ENCODE measurements at regions not wholly inside any gene's neighbourhood (a gene's known extent, or its start where the extent isn't known, plus 50 kb on each side); places are given as distances from the start of the nearest gene placed in this dataset.

GRCh38 chr5:97658116-97658900 is 475.3 kb upstream of the RIOK2 start:
- no peak overlapping the region for H2AFZ ChIP-seq (ENCODE audit: low read depth)
- H3K36me3 ChIP-seq (ENCODE audit: insufficient read depth), result no peaks in the 10 kb centered on the region
- H3K4me3 ChIP-seq (IDR thresholded peaks at IDR 0.05; ENCODE audit: insufficient read depth, low read depth, low read length), result no peak overlapping the region
- no peak for TF ChIP-seq CTCF (conservative IDR thresholded peaks at IDR 0.05; ENCODE audit: low read depth, low read length)
- H3K9ac ChIP-seq, result no peak overlapping the region
- no peaks in the 10 kb centered on the region for H3K79me2 ChIP-seq (ENCODE audit: insufficient read depth, low read depth)
- no peaks in the 10 kb centered on the region for H4K20me1 ChIP-seq (ENCODE audit: insufficient read depth)
- no peaks in the 10 kb centered on the region for H3K4me1 ChIP-seq (ENCODE audit: low read depth, poor library complexity, severe bottlenecking)
- H3K4me2 ChIP-seq, result no peak overlapping the region
- no peaks in the 10 kb centered on the region for H3K27me3 ChIP-seq (ENCODE audit: insufficient read depth, low read depth)
- no peak overlapping the region for H3K27ac ChIP-seq

- Histone ChIP-seq H2AFZ (ENCODE audit: low read depth) (no peak overlapping the region), H3K27me3 (ENCODE audit: insufficient read depth, low read depth) (no peaks in the 10 kb centered on the region), H4K20me1 (ENCODE audit: insufficient read depth) (no peaks in the 10 kb centered on the region), H3K4me1 (ENCODE audit: low read depth, poor library complexity, severe bottlenecking) (no peaks in the 10 kb centered on the region), H3K4me2 (no peak overlapping the region), H3K27ac (no peak overlapping the region), H3K79me2 (ENCODE audit: insufficient read depth, low read depth) (no peaks in the 10 kb centered on the region), H3K36me3 (ENCODE audit: insufficient read depth) (no peaks in the 10 kb centered on the region), H3K4me3 (IDR thresholded peaks at IDR 0.05; ENCODE audit: insufficient read depth, low read depth, low read length) (no peak overlapping the region), H3K9ac (no peak overlapping the region)
- TF ChIP-seq CTCF (conservative IDR thresholded peaks at IDR 0.05; ENCODE audit: low read depth, low read length), result no peak
Observed at GRCh38 chr5:97666783-97667182, 483.7 kb upstream of the RIOK2 start.

- no peaks in the 10 kb centered on the region for H4K20me1 ChIP-seq (ENCODE audit: insufficient read depth)
- H2AFZ ChIP-seq (ENCODE audit: low read depth), result no peak overlapping the region
- no peaks in the 10 kb centered on the region for H3K36me3 ChIP-seq (ENCODE audit: insufficient read depth)
- TF ChIP-seq CTCF (conservative IDR thresholded peaks at IDR 0.05; ENCODE audit: low read depth, low read length), result no peak
- no peaks in the 10 kb centered on the region for H3K27me3 ChIP-seq (ENCODE audit: insufficient read depth, low read depth)
- H3K27ac ChIP-seq, result no peak overlapping the region
- H3K4me1 ChIP-seq (ENCODE audit: low read depth, poor library complexity, severe bottlenecking), result no peaks in the 10 kb centered on the region
- no peaks in the 10 kb centered on the region for H3K79me2 ChIP-seq (ENCODE audit: insufficient read depth, low read depth)
- no peak overlapping the region for H3K4me3 ChIP-seq (IDR thresholded peaks at IDR 0.05; ENCODE audit: insufficient read depth, low read depth, low read length)
- H3K4me2 ChIP-seq, result no peak overlapping the region
- H3K9ac ChIP-seq, result no peak overlapping the region
Observed at GRCh38 chr5:97670447-97670846, 487.4 kb upstream of the RIOK2 start.

- Histone ChIP-seq H3K27ac (no peak overlapping the region), H3K4me2 (no peak overlapping the region), H3K79me2 (ENCODE audit: insufficient read depth, low read depth) (no peaks in the 10 kb centered on the region), H3K9ac (no peak overlapping the region), H3K36me3 (ENCODE audit: insufficient read depth) (no peaks in the 10 kb centered on the region), H3K4me3 (IDR thresholded peaks at IDR 0.05; ENCODE audit: insufficient read depth, low read depth, low read length) (no peak overlapping the region), H4K20me1 (ENCODE audit: insufficient read depth) (no peaks in the 10 kb centered on the region), H3K4me1 (ENCODE audit: low read depth, poor library complexity, severe bottlenecking) (no peaks in the 10 kb centered on the region), H2AFZ (ENCODE audit: low read depth) (no peak overlapping the region), H3K27me3 (ENCODE audit: insufficient read depth, low read depth) (no peaks in the 10 kb centered on the region)
- TF ChIP-seq CTCF (conservative IDR thresholded peaks at IDR 0.05; ENCODE audit: low read depth, low read length), result no peak
Observed at GRCh38 chr5:97676608-97677007, 493.6 kb upstream of the RIOK2 start.

Measured in KMS-11 (cell line).